ENCODE measurements at regions not wholly inside any gene's neighbourhood (a gene's known extent, or its start where the extent isn't known, plus 50 kb on each side); places are given as distances from the start of the nearest gene placed in this dataset.

DNA sequence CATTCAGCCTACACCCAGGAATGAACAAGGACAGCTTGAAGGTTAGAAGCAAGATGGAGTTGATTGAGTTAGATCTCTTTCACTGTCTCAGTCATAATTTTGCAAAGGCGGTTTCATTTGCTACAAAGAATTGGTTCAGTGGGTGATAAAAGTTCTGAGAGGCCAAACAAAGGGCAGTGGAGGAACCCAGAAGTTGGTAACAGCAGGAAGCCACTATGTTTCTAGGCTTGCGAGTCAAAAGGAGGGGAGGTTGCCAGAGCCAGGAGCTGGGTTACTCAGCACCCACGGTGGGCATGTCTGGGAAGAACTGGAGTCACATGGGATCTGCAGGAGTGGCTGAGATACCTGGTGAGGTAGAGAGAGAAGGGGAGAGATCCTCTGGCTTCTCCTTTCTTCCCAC, 64.2 kb upstream of the MRPS6 start:
- Mint-ChIP-seq H3K9me3 (ENCODE audit: low read depth) (peaks cover 18% of the 10 kb centered on the region), H3K27ac (no peak overlapping the region), H3K36me3 (ENCODE audit: insufficient read depth) (peaks cover 3% of the 10 kb centered on the region), H3K4me1 (ENCODE audit: low read depth) (no peaks in the 10 kb centered on the region), H3K4me3 (ENCODE audit: low read depth) (no peak overlapping the region), H3K27me3 (no peaks in the 10 kb centered on the region)
- TF ChIP-seq, protein P1, sequence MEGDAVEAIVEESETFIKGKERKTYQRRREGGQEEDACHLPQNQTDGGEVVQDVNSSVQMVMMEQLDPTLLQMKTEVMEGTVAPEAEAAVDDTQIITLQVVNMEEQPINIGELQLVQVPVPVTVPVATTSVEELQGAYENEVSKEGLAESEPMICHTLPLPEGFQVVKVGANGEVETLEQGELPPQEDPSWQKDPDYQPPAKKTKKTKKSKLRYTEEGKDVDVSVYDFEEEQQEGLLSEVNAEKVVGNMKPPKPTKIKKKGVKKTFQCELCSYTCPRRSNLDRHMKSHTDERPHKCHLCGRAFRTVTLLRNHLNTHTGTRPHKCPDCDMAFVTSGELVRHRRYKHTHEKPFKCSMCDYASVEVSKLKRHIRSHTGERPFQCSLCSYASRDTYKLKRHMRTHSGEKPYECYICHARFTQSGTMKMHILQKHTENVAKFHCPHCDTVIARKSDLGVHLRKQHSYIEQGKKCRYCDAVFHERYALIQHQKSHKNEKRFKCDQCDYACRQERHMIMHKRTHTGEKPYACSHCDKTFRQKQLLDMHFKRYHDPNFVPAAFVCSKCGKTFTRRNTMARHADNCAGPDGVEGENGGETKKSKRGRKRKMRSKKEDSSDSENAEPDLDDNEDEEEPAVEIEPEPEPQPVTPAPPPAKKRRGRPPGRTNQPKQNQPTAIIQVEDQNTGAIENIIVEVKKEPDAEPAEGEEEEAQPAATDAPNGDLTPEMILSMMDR (IDR thresholded peaks at IDR 0.05; ENCODE audit: unreplicated experiment): no peak
- DNase-seq (ENCODE audit: low spot score, unreplicated experiment): no peak

GRCh38 chr21:34008618-34009017, 64.8 kb upstream of the MRPS6 start:
- Mint-ChIP-seq H3K9me3 (ENCODE audit: low read depth) (peaks cover 13% of the 10 kb centered on the region), H3K27me3 (no peaks in the 10 kb centered on the region), H3K36me3 (ENCODE audit: insufficient read depth) (peaks cover 3% of the 10 kb centered on the region), H3K27ac (no peak overlapping the region), H3K4me1 (ENCODE audit: low read depth) (no peaks in the 10 kb centered on the region), H3K4me3 (ENCODE audit: low read depth) (no peak overlapping the region)
- no peak for DNase-seq (ENCODE audit: low spot score, unreplicated experiment)
- TF ChIP-seq, protein P1 (IDR thresholded peaks at IDR 0.05; ENCODE audit: unreplicated experiment): no peak

DNA sequence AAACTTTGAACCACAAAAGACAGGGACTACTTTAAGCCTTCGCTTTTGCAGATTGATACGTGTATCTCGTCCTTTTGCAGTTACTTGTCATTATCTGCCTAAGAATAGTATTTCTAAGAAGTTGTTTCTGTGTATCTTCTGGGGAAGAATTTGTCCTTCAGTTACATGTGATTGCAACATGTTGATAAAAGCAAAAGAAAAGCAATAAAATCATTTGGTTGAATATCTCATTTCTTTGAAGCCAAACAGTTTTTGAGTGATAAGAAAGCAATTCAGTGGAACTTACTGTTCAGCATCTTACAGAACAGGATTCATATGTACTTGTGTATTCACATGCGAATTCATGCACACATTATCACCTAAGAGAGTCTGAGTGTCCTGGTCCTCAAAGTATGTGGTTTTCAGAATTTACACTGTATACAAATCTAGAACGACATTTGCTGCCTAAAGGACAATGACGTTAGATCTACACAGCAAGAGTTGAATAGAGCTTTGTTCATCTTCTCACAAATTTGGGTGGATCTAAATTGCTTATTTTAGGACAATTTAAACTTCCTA, 66.7 kb upstream of the MRPS6 start:
- TF ChIP-seq, protein P1 (IDR thresholded peaks at IDR 0.05; ENCODE audit: unreplicated experiment): no peak
- Mint-ChIP-seq H3K27ac (no peak overlapping the region), H3K9me3 (ENCODE audit: low read depth) (peaks cover 12% of the 10 kb centered on the region), H3K4me3 (ENCODE audit: low read depth) (no peak overlapping the region), H3K4me1 (ENCODE audit: low read depth) (no peaks in the 10 kb centered on the region), H3K36me3 (ENCODE audit: insufficient read depth) (peaks cover 3% of the 10 kb centered on the region), H3K27me3 (no peaks in the 10 kb centered on the region)
- no peak for DNase-seq (ENCODE audit: low spot score, unreplicated experiment)

DNA sequence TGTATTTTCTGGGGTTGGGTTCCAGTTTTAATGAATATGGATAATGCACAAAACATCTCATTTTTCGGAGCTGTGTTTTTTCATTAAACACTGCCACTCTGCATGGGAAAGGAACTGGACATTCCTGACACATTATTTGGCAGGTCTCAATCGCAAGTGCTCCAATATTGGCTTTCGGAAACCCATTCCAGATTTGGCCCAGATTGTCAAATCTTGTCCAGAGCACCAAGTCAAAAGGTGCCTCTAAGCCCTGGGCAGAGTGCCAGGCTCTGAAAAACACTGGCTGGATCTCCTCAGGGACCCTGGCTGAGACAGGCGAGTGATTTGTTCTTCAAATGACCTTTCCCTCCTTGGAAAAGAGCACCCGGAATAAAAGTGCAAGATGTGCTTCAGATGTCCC, 68.4 kb upstream of the MRPS6 start:
- TF ChIP-seq, protein P1 (IDR thresholded peaks at IDR 0.05; ENCODE audit: unreplicated experiment): no peak
- DNase-seq (ENCODE audit: low spot score, unreplicated experiment): no peak
- no peak overlapping the region for H3K27ac Mint-ChIP-seq
- no peaks in the 10 kb centered on the region for H3K4me1 Mint-ChIP-seq (ENCODE audit: low read depth)
- peaks cover 7% of the 10 kb centered on the region for H3K9me3 Mint-ChIP-seq (ENCODE audit: low read depth)
- no peaks in the 10 kb centered on the region for H3K27me3 Mint-ChIP-seq
- H3K36me3 Mint-ChIP-seq (ENCODE audit: insufficient read depth): no peaks in the 10 kb centered on the region
- H3K4me3 Mint-ChIP-seq (ENCODE audit: low read depth): no peak overlapping the region

DNA sequence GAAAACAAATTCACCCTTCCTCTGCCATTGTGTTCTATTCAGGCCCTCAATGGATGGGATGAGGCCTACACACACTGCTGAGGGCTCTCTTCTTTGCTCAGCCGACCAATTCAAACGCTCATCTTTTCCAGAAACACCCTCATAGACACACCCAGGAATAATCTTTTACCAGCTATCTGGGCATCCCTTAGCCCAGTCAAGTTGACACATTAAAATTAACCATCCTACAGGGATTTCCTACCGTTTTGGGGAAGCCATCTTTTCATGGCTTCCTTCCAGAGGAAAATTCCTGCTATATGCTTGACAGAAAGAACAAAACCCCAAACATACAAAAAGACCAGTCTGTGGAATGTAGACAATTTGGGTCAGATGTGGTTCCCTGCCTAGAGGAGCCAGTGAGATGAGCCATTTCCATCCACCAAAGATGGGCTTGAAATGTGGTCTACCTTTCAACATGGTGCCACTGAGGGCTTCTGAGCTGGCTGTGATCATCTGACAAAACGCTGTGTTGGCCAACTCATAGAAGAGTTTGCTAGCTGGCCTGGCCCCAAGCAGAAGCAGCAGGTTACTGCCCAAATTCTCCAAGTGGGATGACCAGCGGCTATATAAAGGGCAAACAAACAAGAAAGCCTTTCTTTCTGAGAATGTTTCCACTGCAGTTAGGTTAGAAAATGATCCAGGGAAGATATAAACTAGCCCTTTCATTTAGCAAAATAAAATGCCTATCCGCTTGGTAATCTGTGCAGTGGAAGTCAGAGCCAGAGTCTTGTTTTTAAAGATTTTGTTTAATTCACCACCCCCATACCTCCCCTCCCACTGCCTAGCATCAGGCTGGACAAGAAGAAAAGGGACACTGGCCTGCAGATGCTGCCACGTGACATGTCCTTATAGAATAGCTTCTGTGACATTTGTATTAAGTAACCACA, 69.1 kb upstream of the MRPS6 start:
- Mint-ChIP-seq H3K36me3 (ENCODE audit: insufficient read depth) (no peaks in the 10 kb centered on the region), H3K27ac (no peak overlapping the region), H3K4me3 (ENCODE audit: low read depth) (no peak overlapping the region), H3K9me3 (ENCODE audit: low read depth) (peaks cover 7% of the 10 kb centered on the region), H3K27me3 (peaks cover 3% of the 10 kb centered on the region), H3K4me1 (ENCODE audit: low read depth) (no peaks in the 10 kb centered on the region)
- TF ChIP-seq, protein P1 (IDR thresholded peaks at IDR 0.05; ENCODE audit: unreplicated experiment): no peak
- DNase-seq (ENCODE audit: low spot score, unreplicated experiment): no peak
